ENCODE measurements at regions not wholly inside any gene's neighbourhood (a gene's known extent, or its start where the extent isn't known, plus 50 kb on each side); places are given as distances from the start of the nearest gene placed in this dataset.

DNA sequence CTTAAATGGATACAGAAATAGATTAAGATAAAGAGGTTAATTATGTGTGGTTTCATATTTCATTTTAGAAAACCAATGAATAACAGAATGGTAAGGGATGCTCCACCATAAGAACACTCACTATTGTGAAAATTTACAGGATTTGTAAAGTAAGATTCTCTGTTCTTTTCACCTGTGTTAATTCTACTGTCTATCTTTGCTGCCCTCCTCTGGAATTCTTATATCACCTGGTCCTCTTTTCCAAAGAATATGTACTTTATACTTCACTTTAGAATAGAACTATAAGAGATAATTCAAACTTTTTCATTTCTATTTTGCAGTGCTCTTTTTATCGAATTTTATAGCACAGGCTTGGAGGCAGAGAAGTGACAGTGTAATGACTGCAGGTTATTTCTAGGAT lies 213.4 kb downstream of the LURAP1L start:
- H3K27ac ChIP-seq (ENCODE audit: low read length) = no peak overlapping the region
- no peaks in the 10 kb centered on the region for H3K27me3 ChIP-seq (ENCODE audit: control insufficient read depth, insufficient read depth, low read length)
- no peaks in the 10 kb centered on the region for H3K36me3 ChIP-seq (ENCODE audit: control insufficient read depth, insufficient read depth, low read length)
- DNase-seq (ENCODE audit: low read depth, low spot score) = no peak
- no peaks in the 10 kb centered on the region for H3K9me3 ChIP-seq (ENCODE audit: control insufficient read depth, insufficient read depth, low read length)
- no peak overlapping the region for H3K4me3 ChIP-seq (ENCODE audit: low read length)
- H3K4me1 ChIP-seq (ENCODE audit: control insufficient read depth, insufficient read depth, low read length) = no peaks in the 10 kb centered on the region
- WGBS (ENCODE audit: insufficient coverage, insufficient read length) = no CpG with 5 or more reads among the region's 1 CpG

DNA sequence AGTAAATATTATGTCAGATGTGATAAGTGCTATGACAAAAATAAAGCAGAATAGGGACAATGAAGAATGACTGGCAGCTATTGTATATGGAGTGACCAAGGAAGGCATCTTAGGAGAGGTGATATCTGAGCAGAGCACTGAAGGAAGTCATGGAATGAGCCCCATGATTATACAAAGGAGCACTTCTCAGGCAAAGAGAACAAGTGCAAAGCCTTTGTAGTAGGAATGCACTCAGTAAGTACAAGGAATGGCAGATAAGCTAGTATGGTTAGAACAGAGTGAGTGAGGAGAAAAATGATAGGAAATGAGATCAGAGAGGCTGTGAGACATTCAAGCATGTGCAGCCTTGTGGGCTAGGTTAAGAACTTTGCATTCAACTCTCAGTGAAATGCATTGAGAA lies 214.8 kb downstream of the LURAP1L start:
- Histone ChIP-seq H3K27me3 (ENCODE audit: control insufficient read depth, insufficient read depth, low read length) (no peaks in the 10 kb centered on the region), H3K4me3 (ENCODE audit: low read length) (no peak overlapping the region), H3K9me3 (ENCODE audit: control insufficient read depth, insufficient read depth, low read length) (no peaks in the 10 kb centered on the region), H3K27ac (ENCODE audit: low read length) (no peak overlapping the region), H3K4me1 (ENCODE audit: control insufficient read depth, insufficient read depth, low read length) (no peaks in the 10 kb centered on the region), H3K36me3 (ENCODE audit: control insufficient read depth, insufficient read depth, low read length) (no peaks in the 10 kb centered on the region)
- no peak for DNase-seq (ENCODE audit: low read depth, low spot score)

DNA sequence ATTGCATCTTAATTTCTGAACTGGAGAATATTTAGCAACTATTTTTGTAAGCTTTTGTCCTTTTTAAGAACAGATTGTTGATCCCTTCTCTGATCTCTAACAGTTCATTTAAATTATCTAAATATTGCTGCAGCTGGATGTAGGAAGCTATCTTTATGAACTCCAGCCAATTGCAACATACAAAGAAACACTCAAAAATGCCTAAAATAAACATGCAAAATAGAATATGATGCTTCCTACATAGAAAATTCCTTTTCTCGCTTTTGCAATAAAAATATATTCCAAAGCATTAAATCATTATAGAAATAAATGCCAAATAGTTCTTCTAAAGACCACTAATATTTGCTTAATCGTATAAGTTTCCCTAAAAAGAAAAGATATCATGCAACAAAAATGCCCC lies 218.6 kb downstream of the LURAP1L start:
- no peaks in the 10 kb centered on the region for H3K4me1 ChIP-seq (ENCODE audit: control insufficient read depth, insufficient read depth, low read length)
- H3K27ac ChIP-seq (ENCODE audit: low read length) = no peak overlapping the region
- no peak overlapping the region for H3K4me3 ChIP-seq (ENCODE audit: low read length)
- no peaks in the 10 kb centered on the region for H3K36me3 ChIP-seq (ENCODE audit: control insufficient read depth, insufficient read depth, low read length)
- WGBS (ENCODE audit: insufficient coverage, insufficient read length) = no CpG with 5 or more reads among the region's 2 CpGs
- DNase-seq (ENCODE audit: low read depth, low spot score) = no peak
- H3K9me3 ChIP-seq (ENCODE audit: control insufficient read depth, insufficient read depth, low read length) = no peaks in the 10 kb centered on the region
- no peaks in the 10 kb centered on the region for H3K27me3 ChIP-seq (ENCODE audit: control insufficient read depth, insufficient read depth, low read length)

DNA sequence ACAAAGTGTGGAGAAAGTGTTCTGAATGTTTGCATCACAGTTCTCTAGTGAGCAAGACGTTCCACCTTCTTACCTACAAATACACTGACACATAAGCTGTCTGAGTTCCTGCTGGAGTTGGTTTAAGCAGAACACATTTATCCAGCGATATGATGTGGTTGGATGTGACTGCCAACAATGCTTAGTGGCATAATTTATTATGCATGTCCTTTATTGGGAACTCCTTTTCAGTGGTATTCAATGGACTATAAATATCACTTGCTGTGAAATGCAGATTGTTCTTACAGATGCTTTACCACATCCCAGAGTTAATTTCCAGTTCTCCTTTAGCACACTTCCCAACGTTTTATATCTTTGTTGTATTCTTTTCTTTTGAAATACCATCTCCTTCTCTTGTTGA lies 222.2 kb downstream of the LURAP1L start:
- no peak for DNase-seq (ENCODE audit: low read depth, low spot score)
- WGBS (ENCODE audit: insufficient coverage, insufficient read length) = no CpG with 5 or more reads among the region's 3 CpGs
- H3K27ac ChIP-seq (ENCODE audit: low read length) = no peak overlapping the region
- no peaks in the 10 kb centered on the region for H3K36me3 ChIP-seq (ENCODE audit: control insufficient read depth, insufficient read depth, low read length)
- H3K27me3 ChIP-seq (ENCODE audit: control insufficient read depth, insufficient read depth, low read length) = no peaks in the 10 kb centered on the region
- no peak overlapping the region for H3K4me3 ChIP-seq (ENCODE audit: low read length)
- H3K4me1 ChIP-seq (ENCODE audit: control insufficient read depth, insufficient read depth, low read length) = no peaks in the 10 kb centered on the region
- H3K9me3 ChIP-seq (ENCODE audit: control insufficient read depth, insufficient read depth, low read length) = no peaks in the 10 kb centered on the region

DNA sequence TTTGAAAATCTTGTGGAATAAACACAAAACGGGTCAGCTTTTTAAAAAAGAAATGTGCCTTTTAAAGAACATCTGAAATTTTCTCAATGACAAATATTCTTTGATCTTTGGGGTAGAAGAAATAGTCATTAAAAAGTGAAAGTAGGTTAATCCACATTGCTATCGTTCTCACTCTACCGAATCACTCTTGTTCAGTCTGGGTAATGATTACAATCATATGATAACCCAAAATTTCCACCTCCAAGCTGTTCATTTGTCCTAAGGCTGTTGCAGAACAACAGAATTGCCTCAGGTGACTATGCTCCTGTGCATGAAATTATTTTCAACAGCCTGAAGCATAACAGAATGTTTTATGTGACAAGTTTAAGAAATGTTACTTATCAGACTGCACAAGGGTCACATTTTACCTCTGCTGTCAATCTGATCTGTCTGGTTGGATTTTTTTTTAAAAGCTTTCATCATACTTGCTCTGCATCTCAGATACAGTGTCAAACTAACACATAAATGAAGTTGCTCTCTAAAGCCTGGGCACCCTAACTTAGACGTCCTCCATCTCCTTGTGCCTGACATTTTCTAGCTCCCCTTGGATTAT lies 227.3 kb downstream of the LURAP1L start:
- no CpG with 5 or more reads among the region's 4 CpGs for WGBS (ENCODE audit: insufficient coverage, insufficient read length)
- no peaks in the 10 kb centered on the region for H3K27me3 ChIP-seq (ENCODE audit: control insufficient read depth, insufficient read depth, low read length)

DNA sequence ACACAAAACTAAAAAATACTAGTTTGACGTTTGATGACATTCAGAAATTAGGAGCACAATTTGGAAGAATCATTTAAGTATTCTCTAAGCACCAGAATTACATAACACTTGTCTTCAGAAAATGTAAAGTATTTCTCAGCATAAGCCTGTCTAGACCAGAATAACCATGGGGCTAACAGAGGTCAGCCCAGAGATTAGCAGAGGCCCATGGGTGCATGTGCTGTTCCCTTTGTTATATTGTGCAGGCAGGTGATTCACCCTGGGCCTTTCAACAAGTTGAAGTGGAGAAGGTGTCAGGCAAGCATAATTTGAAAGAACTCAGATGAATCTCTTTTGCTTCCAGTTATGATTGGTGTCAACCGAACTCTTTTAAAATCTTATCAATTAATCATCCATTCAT lies 227.9 kb downstream of the LURAP1L start:
- Histone ChIP-seq H3K36me3 (ENCODE audit: control insufficient read depth, insufficient read depth, low read length) (no peaks in the 10 kb centered on the region), H3K27ac (ENCODE audit: low read length) (no peak overlapping the region), H3K4me3 (ENCODE audit: low read length) (no peak overlapping the region), H3K4me1 (ENCODE audit: control insufficient read depth, insufficient read depth, low read length) (no peaks in the 10 kb centered on the region), H3K9me3 (ENCODE audit: control insufficient read depth, insufficient read depth, low read length) (no peaks in the 10 kb centered on the region), H3K27me3 (ENCODE audit: control insufficient read depth, insufficient read depth, low read length) (no peaks in the 10 kb centered on the region)
- no CpG with 5 or more reads among the region's 2 CpGs for WGBS (ENCODE audit: insufficient coverage, insufficient read length)
- no peak for DNase-seq (ENCODE audit: low read depth, low spot score)

More for the DNA sequence above, 227.3 kb downstream of the LURAP1L start:
- Histone ChIP-seq H3K9me3 (ENCODE audit: control insufficient read depth, insufficient read depth, low read length) (no peaks in the 10 kb centered on the region), H3K4me1 (ENCODE audit: control insufficient read depth, insufficient read depth, low read length) (no peaks in the 10 kb centered on the region), H3K27ac (ENCODE audit: low read length) (no peak overlapping the region), H3K36me3 (ENCODE audit: control insufficient read depth, insufficient read depth, low read length) (no peaks in the 10 kb centered on the region), H3K4me3 (ENCODE audit: low read length) (no peak overlapping the region)
- no peak for DNase-seq (ENCODE audit: low read depth, low spot score)

DNA sequence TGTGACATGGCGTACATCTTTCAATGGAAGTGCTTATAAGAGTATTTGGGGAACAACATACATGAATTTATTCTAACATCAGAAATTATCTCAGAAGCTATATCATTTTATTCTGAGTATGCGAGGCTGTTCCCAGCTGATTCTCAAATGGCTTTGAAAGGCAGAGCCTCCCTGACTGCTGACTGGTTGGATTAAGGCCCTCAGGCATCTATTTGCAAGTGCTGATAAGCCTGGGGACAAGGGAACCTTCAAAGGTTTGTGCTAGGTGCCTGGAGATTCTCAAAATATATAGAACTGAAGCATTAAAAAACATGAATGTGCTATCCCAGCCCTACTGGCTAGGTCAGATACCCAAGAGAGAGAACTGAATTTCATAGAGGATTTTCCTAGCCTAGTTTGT lies 235.1 kb downstream of the LURAP1L start:
- no peaks in the 10 kb centered on the region for H3K4me1 ChIP-seq (ENCODE audit: control insufficient read depth, insufficient read depth, low read length)
- no CpG with 5 or more reads among the region's 2 CpGs for WGBS (ENCODE audit: insufficient coverage, insufficient read length)
- H3K27me3 ChIP-seq (ENCODE audit: control insufficient read depth, insufficient read depth, low read length) = no peaks in the 10 kb centered on the region
- H3K4me3 ChIP-seq (ENCODE audit: low read length) = no peak overlapping the region
- no peak overlapping the region for H3K27ac ChIP-seq (ENCODE audit: low read length)
- H3K36me3 ChIP-seq (ENCODE audit: control insufficient read depth, insufficient read depth, low read length) = no peaks in the 10 kb centered on the region
- no peaks in the 10 kb centered on the region; the same call in 1 of the 2 replicates for H3K9me3 ChIP-seq (ENCODE audit: control insufficient read depth, insufficient read depth, low read length)
- no peak for DNase-seq (ENCODE audit: low read depth, low spot score)

DNA sequence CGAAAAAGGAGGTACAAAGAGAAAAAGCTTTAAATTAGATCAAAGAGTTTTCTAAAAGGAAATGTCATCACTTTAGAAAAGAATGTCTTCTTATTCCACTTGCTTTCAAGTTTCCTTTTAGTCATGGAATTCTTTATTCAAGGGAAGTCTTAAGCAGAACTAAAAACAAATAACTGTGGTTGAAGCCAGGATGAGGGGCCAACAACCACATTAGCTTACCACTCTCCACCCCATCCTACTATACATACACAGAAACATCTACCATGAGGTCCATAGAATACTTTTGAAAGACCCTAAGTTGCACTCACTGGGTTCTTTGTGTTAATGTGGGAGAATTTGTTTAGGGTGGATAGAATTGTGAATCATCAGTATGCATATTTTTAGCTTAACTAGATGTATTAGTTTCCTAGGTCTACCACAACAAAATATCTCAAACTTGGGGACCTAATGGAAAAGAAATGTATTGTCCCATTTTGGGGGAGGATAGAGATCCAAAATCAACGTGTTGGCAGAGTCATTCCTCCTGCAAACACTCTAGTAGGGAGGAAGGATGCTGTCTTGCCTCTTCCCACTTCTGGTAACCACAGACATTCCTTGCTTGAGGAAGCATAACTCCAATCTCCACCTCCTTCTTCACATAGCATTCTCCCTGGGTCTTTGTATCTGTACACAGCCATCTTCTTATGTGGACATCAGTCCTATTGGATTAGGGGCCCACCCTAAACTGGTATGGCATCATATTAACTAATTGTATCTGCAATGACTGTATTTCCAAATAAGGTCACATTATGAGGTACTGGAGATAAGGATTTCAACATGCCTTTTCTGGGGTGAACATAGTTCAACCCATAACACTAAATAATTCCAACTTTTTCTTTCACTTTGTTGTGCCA lies 239.4 kb downstream of the LURAP1L start:
- WGBS (ENCODE audit: insufficient coverage, insufficient read length) = no CpG with 5 or more reads among the region's 2 CpGs
- H3K9me3 ChIP-seq (ENCODE audit: control insufficient read depth, insufficient read depth, low read length) = no peaks in the 10 kb centered on the region; the same call in 1 of the 2 replicates

DNA sequence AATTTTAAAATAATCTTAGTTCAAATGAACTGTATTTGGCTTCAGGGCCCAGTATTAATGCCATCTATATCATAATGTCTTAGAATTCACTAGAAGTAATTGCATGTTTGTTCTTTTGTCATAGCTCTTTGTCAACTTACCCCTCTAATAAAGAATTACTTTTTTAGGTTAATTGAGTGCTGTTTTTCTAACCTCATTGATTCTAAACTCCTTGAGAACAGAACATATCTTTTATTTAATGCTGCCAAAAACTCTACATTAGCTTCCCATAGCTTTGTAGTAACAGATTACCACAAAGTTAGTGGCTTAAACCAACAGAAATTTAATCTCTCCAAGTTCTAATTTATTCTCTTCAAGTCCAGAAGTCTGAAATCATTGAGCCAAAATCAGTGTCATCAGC lies 242.4 kb downstream of the LURAP1L start:
- no peaks in the 10 kb centered on the region for H3K4me1 ChIP-seq (ENCODE audit: control insufficient read depth, insufficient read depth, low read length)
- H3K4me3 ChIP-seq (ENCODE audit: low read length) = no peak overlapping the region
- DNase-seq (ENCODE audit: low read depth, low spot score) = no peak
- no peak overlapping the region for H3K27ac ChIP-seq (ENCODE audit: low read length)
- no peaks in the 10 kb centered on the region for H3K36me3 ChIP-seq (ENCODE audit: control insufficient read depth, insufficient read depth, low read length)
- no peaks in the 10 kb centered on the region for H3K27me3 ChIP-seq (ENCODE audit: control insufficient read depth, insufficient read depth, low read length)
- H3K9me3 ChIP-seq (ENCODE audit: control insufficient read depth, insufficient read depth, low read length) = no peaks in the 10 kb centered on the region

More for the DNA sequence above, 239.4 kb downstream of the LURAP1L start:
- DNase-seq (ENCODE audit: low read depth, low spot score) = no peak
- no peak overlapping the region for H3K27ac ChIP-seq (ENCODE audit: low read length)
- no peaks in the 10 kb centered on the region for H3K4me1 ChIP-seq (ENCODE audit: control insufficient read depth, insufficient read depth, low read length)
- H3K4me3 ChIP-seq (ENCODE audit: low read length) = no peak overlapping the region
- no peaks in the 10 kb centered on the region for H3K36me3 ChIP-seq (ENCODE audit: control insufficient read depth, insufficient read depth, low read length)
- no peaks in the 10 kb centered on the region for H3K27me3 ChIP-seq (ENCODE audit: control insufficient read depth, insufficient read depth, low read length)

DNA sequence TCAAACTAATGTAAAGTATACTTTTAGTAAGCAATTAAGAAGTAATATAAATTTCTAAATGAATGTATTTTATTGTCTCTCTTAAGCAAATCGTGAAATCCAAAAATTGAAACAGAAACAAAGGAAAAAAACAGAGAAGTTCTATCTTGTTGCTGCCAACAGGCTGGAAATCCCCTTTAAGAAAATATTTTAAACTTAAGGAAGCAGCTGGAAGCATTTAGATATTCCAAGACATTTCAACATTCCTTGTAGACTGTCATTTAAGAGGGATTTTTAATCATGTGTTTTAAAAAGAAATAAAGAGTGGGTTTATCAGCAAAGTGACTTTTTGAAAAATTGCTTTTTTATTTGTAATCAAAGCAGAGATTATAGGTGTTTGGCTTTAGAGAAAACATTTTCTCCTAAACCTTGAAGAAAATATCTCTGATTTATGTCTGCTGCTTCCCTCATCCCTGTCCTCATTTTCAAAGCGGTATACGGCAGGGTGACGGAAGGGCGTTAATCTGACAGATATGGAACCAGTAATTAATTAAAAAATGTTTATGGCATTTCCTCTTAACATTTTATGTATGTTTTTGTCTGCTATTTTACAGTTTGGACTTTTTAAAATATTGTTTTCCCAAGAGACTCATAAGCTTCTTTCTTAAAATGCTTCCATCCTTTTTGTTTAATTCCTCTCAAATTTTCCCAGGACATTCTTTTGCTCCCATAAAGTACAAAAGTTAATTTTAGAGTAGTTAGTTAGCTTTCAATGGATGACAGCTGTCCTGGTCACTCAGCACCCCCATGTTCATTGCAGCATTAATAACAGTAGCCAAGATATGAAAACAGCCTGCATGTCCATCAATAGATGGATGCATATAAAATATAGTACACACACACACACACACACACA lies 245.6 kb downstream of the LURAP1L start:
- Histone ChIP-seq H3K27me3 (ENCODE audit: control insufficient read depth, insufficient read depth, low read length) (no peaks in the 10 kb centered on the region), H3K27ac (ENCODE audit: low read length) (no peak overlapping the region), H3K4me1 (ENCODE audit: control insufficient read depth, insufficient read depth, low read length) (no peaks in the 10 kb centered on the region), H3K9me3 (ENCODE audit: control insufficient read depth, insufficient read depth, low read length) (no peaks in the 10 kb centered on the region), H3K36me3 (ENCODE audit: control insufficient read depth, insufficient read depth, low read length) (no peaks in the 10 kb centered on the region), H3K4me3 (ENCODE audit: low read length) (no peak overlapping the region)
- no CpG with 5 or more reads among the region's 5 CpGs for WGBS (ENCODE audit: insufficient coverage, insufficient read length)
- DNase-seq (ENCODE audit: low read depth, low spot score) = no peak

All from iPS DF 6.9 (cell line).